Gastrocnemius medialis (tissue), 4 donors: ENCODE measurements at regions not wholly inside any gene's neighbourhood (a gene's known extent, or its start where the extent isn't known, plus 50 kb on each side); places are given as distances from the start of the nearest gene placed in this dataset.

Experiments
- ATAC-seq, 2 donors: fragments of 150-250 bp; one replicate each; pipeline ENCODE4 v1.9.1; 2016
- DNase-seq, 2 donors: peaks; one replicate each; pipeline ENCODE4 v3.0.0-alpha.2; 2019
- H3K27ac ChIP-seq, 4 donors: fragments of 200-600 bp; sonication (generic); 1 replicate in 1 of 4; 2 replicates in 3 of 4; pipeline ENCODE4 v1.5.1; 2016 to 2018; ENCODE audit warnings: mild to moderate bottlenecking in 2 of 4, moderate library complexity in 1 of 4
- H3K27me3 ChIP-seq, 3 donors: fragments of 200-600 bp; sonication (generic) in 2 of 3; 1 replicate in 1 of 3; 2 replicates in 2 of 3; pipeline versions ENCODE4 v1.5.1 to v1.6.0; 2016 to 2019; ENCODE audit warnings: mild to moderate bottlenecking in 1 of 3, moderate library complexity in 1 of 3
- H3K36me3 ChIP-seq, 2 donors: fragments of 200-600 bp; sonication (generic) in 1 of 2; one replicate each; pipeline ENCODE4 v1.5.1; 2017 to 2018
- H3K4me1 ChIP-seq, 2 donors: fragments of 200-600 bp; sonication (generic) in 1 of 2; one replicate each; pipeline ENCODE4 v1.5.1; 2016 to 2017; ENCODE audit warnings: mild to moderate bottlenecking in 2 of 2
- H3K4me3 ChIP-seq, 4 donors: fragments of 200-600 bp; sonication (generic) in 3 of 4; 1 replicate in 1 of 4; 2 replicates in 3 of 4; pipeline ENCODE4 v1.5.1; 2016 to 2019; ENCODE audit warnings: mild to moderate bottlenecking in 2 of 4
- H3K9me3 ChIP-seq, 3 donors: fragments of 200-600 bp; sonication (generic) in 2 of 3; 1 replicate in 1 of 3; 2 replicates in 2 of 3; pipeline ENCODE4 v1.5.1; 2016 to 2019
- POLR2A ChIP-seq, 2 donors: fragments of 450-650 bp; IDR thresholded peaks; one replicate each; pipeline ENCODE4 v1.6.1; 2017; ENCODE audit warnings: antibody characterized with exemption in 2 of 2, mild to moderate bottlenecking in 2 of 2, moderate library complexity in 2 of 2
- in situ Hi-C, 4 donors: fragments of 200-750 bp; cut with MboI; loops; one replicate each; pipeline versions ENCODE4 v1.15.0 to v1.8.0; 2017; ENCODE audit warnings: low sequenced_read_pairs in 4 of 4
- intact Hi-C: fragments of 100-400 bp; cut with DNase I; formaldehyde crosslinking; loops from one replicate; pipeline ENCODE4 v1.15.1; 2023; ENCODE audit warnings: low total_unique reads
- TF ChIP-seq, protein P1 (sequence below), 5 experiments: fragments of 450-650 bp in 3 of 5; fragments of 200-600 bp in 2 of 5; sonication (generic) in 2 of 5; IDR thresholded peaks in 4 of 5; conservative IDR thresholded peaks in 1 of 5; 1 replicate in 4 of 5; 2 replicates in 1 of 5; pipeline ENCODE4 v1.5.1; 2016 to 2019; ENCODE audit warnings: antibody characterized with exemption in 5 of 5, mild to moderate bottlenecking in 3 of 5, moderate library complexity in 3 of 5

DNA sequence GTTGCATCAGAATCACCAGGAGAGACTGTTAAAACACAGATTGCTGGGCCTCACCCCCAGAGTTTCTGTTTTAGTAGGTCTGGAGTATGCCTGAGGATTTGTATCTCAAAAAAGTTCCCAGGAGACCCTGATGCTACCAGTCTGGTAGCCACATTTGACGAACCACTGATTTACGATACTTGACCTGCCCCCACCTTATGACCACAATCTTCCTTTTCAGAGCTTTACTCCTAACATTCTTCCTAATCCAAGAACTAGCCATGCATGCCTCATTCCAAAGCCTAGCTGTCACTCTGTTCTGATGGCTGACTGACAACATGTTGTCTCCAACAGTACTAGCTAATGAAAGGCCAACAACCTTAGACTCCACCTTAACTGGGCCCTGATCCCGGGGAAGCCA, 191.4 kb downstream of the MBD2 start:
- intact Hi-C loops (no loop called here), in situ Hi-C loops (no loop called here)
- Histone ChIP-seq H3K27ac (no peak overlapping the region), H3K36me3 (no peaks in the 10 kb centered on the region), H3K4me1 (peaks cover 5 to 11% of the 10 kb centered on the region in 2 donors), H3K9me3 (no peaks in the 10 kb centered on the region), H3K27me3 (no peaks in the 10 kb centered on the region), H3K4me3 (no peak overlapping the region)
- DNase-seq (no peak), ATAC-seq (no peak)
- TF ChIP-seq, protein P1, sequence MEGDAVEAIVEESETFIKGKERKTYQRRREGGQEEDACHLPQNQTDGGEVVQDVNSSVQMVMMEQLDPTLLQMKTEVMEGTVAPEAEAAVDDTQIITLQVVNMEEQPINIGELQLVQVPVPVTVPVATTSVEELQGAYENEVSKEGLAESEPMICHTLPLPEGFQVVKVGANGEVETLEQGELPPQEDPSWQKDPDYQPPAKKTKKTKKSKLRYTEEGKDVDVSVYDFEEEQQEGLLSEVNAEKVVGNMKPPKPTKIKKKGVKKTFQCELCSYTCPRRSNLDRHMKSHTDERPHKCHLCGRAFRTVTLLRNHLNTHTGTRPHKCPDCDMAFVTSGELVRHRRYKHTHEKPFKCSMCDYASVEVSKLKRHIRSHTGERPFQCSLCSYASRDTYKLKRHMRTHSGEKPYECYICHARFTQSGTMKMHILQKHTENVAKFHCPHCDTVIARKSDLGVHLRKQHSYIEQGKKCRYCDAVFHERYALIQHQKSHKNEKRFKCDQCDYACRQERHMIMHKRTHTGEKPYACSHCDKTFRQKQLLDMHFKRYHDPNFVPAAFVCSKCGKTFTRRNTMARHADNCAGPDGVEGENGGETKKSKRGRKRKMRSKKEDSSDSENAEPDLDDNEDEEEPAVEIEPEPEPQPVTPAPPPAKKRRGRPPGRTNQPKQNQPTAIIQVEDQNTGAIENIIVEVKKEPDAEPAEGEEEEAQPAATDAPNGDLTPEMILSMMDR (IDR thresholded peaks at IDR 0.05 in 4 of 5, conservative IDR thresholded peaks at IDR 0.05 in 1 of 5) = no peak
- no peak for TF ChIP-seq POLR2A (IDR thresholded peaks at IDR 0.05)

DNA sequence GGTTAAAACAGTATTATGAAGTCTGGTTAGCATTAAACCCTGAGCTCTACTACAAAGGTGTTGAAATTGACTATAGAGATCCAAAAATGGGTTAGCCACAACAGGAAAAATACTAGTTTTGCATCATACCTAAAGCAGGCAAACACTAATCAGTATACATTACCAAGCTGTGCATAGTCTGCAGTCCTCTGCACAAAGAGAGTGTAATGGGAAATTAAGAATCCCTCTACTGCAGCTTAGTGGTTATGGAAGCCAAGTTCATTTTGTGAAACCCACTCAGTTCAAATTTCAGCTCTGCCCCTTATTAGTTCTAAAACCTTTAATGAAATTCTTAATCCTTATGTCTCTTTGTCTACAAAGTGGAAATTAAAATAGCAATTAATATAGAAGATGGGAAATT, 192.1 kb downstream of the MBD2 start:
- H3K36me3 ChIP-seq = no peaks in the 10 kb centered on the region
- no peaks in the 10 kb centered on the region for H3K9me3 ChIP-seq
- H3K27ac ChIP-seq = no peak overlapping the region
- in situ Hi-C loops = no loop called here
- peaks cover 5 to 11% of the 10 kb centered on the region in 2 donors for H3K4me1 ChIP-seq
- no peaks in the 10 kb centered on the region for H3K27me3 ChIP-seq
- ATAC-seq (no peak), DNase-seq (no peak)
- intact Hi-C loops = no loop called here
- TF ChIP-seq POLR2A (IDR thresholded peaks at IDR 0.05) = no peak
- H3K4me3 ChIP-seq = no peak overlapping the region

DNA sequence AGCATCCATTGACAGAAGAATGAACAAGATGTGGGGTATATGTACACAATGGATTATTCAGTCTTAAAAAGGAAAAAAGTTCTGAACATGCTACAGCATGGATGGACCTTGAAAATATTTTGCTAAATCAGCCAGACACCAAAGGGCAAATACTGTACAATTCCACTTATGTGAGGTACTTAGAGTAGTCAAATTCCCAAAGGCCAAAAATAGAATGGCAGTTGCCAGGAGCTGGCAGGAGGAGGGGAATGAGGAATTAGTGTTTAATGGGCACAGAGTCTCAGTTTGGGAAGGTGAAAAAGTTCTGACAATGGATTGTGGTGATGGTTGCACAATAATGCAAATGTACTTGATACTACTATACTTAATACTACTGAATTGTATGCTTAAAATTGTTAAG, 193.2 kb downstream of the MBD2 start:
- intact Hi-C loops = no loop called here
- H3K27ac ChIP-seq = no peak overlapping the region

DNA sequence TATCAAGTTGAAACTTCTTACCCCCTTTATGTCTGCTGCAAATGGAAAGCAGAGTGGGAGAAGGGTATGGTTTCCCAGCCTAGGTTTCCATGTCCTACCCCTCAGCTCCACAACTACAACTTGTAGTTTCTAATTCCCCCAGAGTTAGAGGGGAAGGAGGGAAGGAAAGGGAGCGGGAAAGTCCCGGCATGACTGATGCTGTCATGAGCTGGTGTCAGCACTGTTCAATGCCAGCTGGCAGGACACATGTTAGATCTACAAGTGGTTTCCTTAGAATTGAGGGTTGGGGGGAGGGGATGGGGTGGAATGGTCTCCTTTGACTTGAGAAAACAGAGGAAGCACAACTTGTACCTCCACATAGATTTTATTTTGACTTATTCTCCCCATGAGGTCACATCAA, 194.0 kb downstream of the MBD2 start:
- no peaks in the 10 kb centered on the region for H3K9me3 ChIP-seq
- ATAC-seq = no peak
- no peaks in the 10 kb centered on the region for H3K36me3 ChIP-seq
- intact Hi-C loops = no loop called here
- H3K27me3 ChIP-seq = no peaks in the 10 kb centered on the region
- no peak overlapping the region for H3K4me3 ChIP-seq
- peaks cover 5 to 11% of the 10 kb centered on the region in 2 donors for H3K4me1 ChIP-seq
- in situ Hi-C loops = no loop called here
- DNase-seq = no peak
- no peak for TF ChIP-seq POLR2A (IDR thresholded peaks at IDR 0.05)
- TF ChIP-seq, protein P1 (IDR thresholded peaks at IDR 0.05 in 4 of 5, conservative IDR thresholded peaks at IDR 0.05 in 1 of 5) = no peak
- H3K27ac ChIP-seq = no peak overlapping the region

More for the DNA sequence above, 193.2 kb downstream of the MBD2 start:
- no peaks in the 10 kb centered on the region for H3K27me3 ChIP-seq
- TF ChIP-seq POLR2A (IDR thresholded peaks at IDR 0.05) = no peak
- TF ChIP-seq, protein P1 (IDR thresholded peaks at IDR 0.05 in 4 of 5, conservative IDR thresholded peaks at IDR 0.05 in 1 of 5) = no peak
- no peak overlapping the region for H3K4me3 ChIP-seq
- ATAC-seq = no peak
- H3K9me3 ChIP-seq = no peaks in the 10 kb centered on the region
- DNase-seq = no peak
- H3K36me3 ChIP-seq = no peaks in the 10 kb centered on the region
- in situ Hi-C loops = no loop called here
- peaks cover 5 to 11% of the 10 kb centered on the region in 2 donors for H3K4me1 ChIP-seq

DNA sequence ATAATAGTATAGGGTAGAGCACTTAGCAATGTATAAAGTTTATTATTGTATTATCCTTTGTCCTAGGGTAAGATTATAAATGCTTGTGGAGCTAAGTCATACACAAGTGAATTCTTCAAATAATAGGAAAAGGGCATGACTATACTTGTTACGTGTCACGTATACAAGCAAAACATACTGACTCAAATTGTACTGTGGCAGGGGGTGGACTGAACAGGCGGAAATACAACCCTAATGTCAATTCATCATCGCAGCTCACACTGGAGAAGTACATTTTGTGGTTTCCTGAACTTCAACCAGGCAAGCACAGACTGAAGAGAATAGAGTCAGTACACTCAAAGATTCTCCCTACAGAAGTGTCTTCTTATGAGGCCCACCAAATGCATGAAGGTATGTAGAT, 201.0 kb downstream of the MBD2 start:
- DNase-seq (no peak), ATAC-seq (no peak)
- Histone ChIP-seq H3K4me3 (no peak overlapping the region), H3K27ac (no peak overlapping the region), H3K9me3 (no peaks in the 10 kb centered on the region), H3K4me1 (no peaks in the 10 kb centered on the region), H3K36me3 (no peaks in the 10 kb centered on the region), H3K27me3 (no peaks in the 10 kb centered on the region)
- TF ChIP-seq, protein P1 (IDR thresholded peaks at IDR 0.05 in 4 of 5, conservative IDR thresholded peaks at IDR 0.05 in 1 of 5) = no peak
- TF ChIP-seq POLR2A (IDR thresholded peaks at IDR 0.05) = no peak
- in situ Hi-C loops (no loop called here), intact Hi-C loops (no loop called here)
